ENCODE measurements at regions not wholly inside any gene's neighbourhood (a gene's known extent, or its start where the extent isn't known, plus 50 kb on each side); places are given as distances from the start of the nearest gene placed in this dataset.

DNA sequence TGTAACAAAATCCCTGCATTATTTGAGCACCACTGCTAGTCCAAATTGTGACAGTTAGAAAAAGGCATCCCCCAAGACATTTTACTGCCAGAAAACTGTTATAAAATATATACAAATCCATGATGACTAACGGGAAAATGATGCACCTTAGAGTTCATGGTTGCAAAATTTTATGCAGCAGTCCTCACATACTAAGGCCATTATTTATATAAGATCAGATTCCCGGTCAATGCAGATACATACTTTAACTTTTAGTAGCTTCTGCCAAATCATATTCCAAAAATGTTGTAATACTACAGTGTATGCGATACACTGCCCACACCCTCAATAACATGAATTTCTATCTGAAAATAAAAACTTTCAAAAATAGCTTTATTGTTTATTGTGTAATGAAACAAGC, 239.9 kb upstream of the ZNF32 start:
- DNase-seq: no peak

DNA sequence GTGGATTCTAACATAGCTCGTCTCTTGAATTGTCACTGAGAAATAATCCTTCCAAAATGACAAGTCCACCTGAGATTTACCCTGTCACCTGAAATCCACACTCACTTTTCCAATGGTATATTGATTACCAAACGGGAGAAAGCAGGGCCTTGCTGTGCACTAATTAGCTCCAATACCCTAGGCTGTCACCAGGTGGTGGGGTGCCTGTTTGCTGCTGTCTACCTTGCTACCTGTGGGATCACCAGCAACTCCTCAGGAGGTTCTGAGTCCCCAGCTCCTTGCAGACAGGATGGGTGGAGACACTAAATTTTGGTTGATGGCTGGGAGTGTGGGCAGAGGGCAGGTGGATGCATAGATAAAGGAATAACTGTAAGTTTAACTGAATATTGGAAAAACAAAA, 237.2 kb upstream of the ZNF32 start:
- no peak for DNase-seq

DNA sequence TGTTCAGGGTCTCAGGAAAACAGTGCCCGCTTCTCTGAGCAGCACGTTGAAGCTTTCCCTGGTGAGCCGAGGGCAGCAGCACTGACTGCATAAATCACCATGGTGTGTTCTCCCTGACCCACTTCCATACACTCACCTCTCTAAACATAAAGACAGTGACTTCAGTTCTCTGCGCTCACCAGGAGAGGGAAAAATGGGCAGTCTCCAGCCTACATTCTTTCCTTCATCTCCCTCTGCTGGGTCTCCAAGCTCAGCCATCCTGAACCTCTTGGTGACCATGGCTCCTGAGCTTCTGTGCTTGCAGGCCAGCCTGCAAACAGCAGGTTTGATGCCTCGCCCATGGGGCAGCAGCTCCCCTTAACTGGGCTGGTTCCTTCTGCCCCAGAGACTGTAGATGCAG, 236.6 kb upstream of the ZNF32 start:
- DNase-seq: no peak

DNA sequence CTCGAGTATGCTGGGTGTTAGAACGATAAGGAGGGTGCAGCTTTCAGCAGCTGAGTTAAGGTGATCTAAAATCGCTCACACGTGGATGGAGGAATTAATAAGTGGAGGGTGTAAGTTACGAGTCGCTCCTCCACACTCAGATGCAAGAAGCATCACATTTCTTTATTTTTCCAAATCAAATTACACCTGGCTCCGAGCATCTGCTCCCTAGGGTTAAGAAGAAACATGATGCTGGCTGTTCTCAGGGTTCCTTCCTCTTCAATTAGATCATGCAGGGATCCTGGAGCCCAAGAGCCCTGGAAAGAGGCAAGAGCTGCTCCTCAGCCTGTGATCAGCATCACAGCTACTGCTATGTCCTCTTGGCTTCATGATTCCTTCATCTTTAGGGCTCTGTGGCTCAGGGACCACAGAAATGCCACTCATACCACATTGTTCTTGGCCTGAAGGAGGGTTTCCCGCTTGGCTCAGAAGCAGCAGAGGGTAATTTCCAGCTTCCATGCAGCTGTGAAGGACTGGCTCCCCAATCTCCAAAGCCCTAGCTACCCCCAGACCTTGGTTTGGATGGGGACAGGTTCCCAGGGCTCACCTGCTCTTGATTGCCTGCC, 235.9 kb upstream of the ZNF32 start:
- DNase-seq: no peak

DNA sequence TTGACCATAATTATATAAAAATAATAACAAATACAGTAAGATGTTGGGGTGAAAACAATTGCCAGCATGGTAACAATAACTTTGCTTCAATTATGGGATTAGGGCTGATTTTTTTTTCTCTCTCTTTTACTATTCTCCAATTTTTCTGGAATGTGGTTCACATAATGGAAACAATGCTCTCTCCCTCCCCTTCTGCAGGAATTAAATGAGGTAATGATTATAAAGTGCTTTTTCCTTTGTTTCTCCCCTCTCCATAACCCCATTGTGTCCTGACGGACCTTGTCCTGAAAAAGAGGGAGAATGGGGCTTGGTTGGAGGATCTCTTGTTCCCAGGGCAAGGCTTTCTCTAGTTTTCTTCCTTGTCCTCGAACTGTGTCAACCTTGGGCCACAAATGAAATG, 234.0 kb upstream of the ZNF32 start:
- DNase-seq: no peak

DNA sequence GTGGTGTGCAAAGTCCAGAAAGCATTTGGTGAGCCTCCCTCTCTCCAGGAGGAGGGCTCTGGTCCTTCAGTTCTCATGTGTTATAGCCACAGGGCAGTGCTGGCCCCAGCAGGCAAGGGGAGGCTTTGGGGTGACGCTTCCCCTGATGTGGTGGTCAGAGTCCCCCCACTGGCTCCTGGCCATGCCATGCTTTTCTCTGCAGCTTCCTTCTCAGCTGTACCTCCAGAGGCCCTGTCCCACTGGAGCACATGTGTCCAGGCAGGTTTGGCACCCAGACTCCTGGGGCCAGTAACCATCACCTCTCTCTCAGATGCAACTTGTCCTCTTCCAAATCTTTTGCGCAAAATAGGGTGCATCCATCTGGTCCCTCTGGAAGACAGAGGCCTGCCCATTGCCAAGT, 233.0 kb upstream of the ZNF32 start:
- DNase-seq: no peak

DNA sequence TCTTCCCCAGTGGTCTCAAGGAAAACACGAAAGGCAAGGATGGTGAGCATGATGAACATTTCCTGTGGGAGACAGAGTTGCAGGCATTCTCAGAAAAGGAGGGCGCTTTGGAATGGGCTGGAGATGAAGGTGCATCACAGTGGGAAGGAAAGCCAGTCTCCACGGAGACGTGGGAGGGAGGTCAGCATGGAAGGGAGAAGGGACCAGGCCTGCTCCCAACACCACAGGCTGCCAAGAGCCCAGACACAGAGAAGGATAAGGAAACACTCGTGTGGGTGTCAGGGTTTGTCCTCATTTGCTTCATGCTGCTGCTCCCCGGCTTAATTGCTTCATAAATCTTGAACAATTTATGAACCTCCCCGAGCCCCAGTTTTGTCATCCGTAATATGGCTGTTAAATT, 231.5 kb upstream of the ZNF32 start:
- DNase-seq: no peak

DNA sequence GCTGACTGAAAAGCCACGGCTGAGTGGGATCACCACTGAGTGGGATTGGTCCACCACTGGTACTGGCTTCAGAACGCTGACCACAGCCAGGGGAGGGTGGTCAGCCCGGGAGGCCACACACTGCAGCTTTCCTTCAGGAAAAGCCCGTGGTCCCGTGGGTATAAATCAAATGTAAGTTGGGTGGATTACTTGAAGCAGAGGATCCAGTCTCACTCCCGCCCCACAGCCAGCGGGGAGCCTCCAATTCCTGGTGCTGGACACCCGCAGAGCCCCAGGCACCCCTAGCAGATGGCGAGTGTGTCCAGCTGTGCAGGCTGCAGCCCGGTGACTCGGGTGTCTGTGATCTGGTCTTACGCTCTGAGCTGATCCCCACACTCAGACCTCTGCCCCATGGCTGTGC, 231.1 kb upstream of the ZNF32 start:
- no peak for DNase-seq

DNA sequence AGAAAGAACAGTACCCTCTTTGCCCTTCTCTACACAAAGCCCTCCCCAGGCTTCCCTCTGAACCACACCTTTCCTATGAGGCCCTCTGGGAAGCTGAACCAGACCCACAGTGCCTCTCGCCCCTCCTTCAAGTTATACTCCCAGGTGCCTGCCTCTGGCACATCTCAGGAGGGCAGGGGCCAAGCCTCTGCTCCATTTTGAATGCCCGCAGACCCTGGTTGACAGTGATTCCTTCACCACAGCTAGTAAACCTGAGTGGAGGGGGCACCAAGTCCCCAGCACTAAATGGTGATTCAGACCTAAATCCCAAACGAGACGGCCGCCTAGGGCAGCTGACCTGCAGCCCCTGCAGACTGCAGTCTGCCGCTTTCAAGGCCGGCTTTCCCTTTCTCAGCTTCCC, 230.5 kb upstream of the ZNF32 start:
- DNase-seq: no peak

DNA sequence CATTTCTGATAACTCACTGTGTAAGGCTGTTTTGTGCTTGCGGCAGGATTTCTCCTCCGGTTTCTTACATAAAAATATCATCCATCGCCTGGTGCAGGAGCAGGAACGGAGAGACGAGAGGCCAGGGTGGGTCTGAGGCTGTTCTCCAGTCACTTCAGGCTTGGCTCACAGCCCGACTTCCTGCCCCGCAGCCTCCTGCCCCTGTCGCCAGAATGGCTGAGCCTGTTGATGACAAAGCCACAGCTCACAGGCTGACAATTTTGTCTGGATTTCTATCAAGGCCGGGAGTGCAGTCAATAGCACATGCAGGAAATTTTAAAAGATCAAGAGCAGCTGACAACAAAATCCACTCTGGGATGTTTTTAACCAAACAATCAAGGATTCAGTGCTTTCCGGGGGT, 229.7 kb upstream of the ZNF32 start:
- DNase-seq: no peak

DNA sequence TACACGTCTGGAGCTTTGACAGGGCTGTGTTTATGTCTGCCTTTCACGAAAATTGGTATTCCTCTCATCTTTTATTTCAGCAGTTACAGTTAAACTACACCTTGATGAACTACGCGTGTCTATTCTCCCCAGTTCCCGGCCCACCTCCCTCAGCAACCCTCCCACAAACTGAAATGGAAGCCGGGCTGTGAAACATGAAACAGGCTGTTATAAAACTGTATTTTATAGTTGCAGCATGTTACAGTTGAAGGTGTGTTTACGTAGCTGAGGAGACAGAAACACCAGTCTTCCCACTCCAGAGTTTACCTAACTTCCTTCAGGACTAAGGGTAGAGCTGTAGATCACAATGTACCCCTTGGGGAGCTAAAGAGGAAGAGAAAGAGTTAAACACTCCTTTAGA, 228.3 kb upstream of the ZNF32 start:
- no peak for DNase-seq

DNA sequence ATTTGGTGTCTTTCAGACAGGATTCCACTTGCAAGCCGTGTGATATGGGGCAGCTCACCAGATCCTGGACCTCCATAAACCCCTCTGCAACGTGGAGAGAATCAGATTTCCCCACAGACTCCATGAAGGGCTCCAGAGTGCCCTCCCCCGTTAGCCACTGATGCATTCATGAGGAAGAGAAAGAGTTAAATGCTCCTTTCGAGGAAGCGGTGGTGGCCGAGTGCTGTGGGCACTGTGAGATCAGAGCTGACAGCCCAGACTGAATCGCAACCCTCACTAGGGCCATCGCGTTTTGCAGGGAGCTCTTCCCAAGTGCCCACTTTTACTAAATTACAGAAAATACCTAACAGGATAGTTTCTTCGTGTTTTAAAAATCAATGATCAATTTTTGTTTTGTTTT, 226.3 kb upstream of the ZNF32 start:
- no peak for DNase-seq

DNA sequence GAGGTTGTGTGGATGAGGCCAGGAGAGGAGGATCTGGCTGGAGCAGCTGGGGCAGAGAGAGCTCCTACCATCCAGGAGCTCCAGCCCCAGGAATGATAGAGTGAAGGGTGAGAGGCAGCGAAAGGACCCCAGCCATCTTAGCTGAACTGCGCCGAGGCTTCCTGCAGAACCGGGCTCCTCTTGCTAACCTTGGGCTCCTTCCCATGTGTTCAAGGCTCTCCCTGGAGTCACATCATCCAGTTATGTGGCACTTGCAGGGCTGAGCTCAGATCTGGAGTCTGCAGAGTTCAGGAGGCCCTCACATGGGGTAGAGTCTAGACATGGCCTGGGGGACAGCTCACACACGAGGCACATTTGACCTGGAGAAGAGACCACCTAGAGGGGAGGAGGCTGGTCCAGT, 225.0 kb upstream of the ZNF32 start:
- DNase-seq: no peak

DNA sequence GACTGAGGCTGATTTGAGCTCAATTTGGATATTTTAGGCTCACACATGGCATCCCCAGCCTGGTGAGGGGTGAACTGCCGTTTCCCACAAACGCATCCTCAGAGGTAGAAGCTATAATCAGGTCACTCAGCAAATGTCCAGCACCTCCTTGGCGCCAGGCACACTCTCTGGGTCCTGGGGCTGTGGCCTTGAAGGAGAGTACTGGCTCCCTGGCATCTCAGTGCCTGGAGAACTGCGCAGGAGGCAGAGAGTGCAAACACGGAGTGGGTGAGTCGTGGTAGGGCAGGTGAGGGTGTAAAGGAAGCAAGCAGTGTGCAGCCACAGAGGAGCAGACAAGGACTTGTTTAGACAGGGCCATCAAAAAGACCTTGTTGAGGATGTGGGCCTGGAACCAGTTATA, 224.0 kb upstream of the ZNF32 start:
- no peak for DNase-seq

DNA sequence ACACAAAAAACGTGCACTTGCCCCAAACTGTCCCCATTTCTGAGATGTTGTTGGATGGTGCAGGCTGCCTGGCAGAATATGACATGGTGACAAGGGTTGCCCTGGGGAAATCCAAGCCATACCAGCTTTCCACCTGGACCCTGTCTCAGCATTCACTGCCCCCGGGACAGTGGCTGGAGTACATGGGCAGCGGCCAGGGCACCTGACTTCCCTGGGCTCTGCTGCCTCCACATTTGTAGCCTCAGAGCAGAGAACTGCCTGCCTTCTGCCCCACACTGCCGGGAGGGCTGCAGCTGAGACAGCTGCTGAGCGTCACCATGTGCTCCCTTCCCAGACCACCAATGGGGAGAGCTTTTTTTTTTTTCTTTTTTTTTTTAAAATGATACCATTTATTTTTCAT, 222.9 kb upstream of the ZNF32 start:
- DNase-seq: no peak

DNA sequence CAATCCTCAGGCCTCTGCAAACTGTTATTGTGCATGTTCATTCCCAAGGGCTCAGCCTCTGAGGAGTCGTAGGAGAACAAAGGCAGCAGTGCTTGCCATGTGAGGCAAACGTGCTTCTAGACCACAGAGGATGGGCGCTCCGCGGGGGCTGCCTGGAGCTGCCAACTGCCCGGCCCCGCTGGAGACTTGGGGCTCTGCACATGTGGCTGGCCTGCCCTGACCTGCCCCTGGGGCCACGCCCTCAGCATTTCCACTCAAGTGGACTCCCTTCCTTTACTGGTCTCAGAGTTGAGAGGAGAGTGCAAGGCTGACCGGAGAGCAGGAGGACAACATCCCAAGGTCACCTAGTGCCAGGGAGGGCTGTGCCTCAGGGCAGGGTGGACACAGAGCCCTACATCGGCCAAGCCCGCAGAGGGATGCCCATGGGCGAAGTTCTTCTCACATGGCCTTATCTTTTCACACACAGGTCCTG, 222.3 kb upstream of the ZNF32 start:
- DNase-seq: no peak

DNA sequence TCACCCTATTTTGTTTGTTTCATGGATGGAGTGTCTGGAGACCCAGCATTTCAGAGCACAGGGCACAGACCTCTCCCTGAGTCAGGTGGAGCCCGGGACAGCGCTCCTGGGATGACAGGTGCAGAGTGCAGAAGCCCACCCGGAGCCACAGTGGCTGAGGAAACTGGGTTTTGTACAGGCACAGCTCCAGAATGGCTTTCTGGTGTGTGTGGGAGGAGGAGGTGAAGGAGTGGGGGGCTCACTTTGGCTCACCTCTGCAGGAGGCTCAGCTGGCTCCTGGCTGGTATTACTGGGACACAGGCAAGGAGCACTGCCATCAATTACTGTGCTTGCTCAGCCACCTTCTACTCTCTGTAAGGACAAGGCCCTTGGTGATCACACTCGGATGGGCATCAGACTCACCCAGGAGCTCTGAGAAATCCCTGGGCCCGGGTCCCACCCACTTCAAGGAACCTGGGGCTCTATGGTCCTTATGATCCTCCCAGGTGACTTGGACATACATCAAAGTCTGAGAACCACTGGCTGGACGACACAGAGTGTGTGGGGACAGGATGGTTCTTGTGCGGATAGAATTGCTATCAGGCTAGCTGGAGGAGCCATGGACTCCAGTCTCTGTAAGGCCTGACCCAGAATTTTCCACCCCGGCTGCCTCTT, 221.1 kb upstream of the ZNF32 start:
- DNase-seq: no peak

DNA sequence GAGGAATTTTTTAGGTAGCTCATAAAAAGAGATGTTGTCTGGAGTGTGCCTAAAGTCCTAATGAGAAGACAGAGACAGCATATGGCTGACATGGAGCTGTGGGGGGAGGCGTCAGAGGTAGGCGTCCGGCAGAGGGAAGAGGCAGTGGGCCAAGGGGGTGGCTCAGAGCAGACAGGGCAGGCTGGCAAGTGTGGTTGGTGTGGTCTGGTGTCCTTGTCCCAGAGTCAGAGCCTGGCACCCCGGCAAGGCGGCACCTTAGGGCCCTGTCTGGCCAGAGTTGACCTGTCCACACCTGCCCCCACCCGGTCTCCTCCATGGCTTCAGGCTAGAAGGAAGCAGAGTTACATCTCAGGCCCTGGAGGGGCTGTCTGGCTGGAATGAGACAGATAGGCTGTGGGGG, 220.3 kb upstream of the ZNF32 start:
- no peak for DNase-seq

DNA sequence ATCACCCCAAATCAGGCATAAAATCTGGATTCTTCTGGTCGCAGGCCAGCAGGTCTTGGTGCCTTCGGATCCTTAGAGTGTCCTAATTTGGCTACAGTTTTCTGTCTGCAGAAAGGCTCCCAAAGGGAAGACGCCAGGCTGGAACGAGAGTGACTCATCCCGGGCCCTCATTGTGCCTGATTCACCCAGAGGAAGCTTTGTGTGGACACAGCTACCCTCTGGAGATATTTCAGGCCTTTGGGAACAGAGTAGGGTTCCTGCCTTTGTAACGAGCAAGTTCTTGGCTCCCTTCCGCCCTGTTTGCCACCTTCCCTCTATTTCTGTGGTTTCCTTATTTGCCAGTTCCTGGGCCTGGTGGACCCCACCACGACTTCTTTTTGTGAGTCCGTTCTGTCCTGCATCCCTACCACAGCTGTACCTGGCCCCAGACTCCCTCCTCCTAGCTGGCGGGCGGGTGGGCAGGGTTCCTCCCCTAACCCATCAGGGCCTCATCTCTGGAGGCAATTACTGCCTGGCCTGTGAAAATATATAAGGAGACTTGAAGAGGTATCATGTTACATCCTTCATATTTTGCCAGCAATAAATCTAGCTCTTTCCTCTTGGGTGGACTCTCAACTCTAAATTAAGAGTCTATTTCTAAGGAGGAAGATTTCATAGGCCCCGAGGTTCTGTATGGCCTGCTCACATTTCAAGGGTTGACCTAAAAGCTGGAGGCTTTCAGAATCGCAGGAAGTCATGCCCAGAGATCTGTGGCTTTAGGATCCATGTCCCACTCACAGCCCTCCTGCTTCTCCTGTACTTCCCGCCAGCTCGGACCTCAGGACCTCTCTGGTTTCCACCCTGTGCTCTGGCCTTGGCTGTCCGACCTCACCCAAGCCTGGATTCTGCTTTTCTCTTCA, 219.2 kb upstream of the ZNF32 start:
- DNase-seq: no peak

DNA sequence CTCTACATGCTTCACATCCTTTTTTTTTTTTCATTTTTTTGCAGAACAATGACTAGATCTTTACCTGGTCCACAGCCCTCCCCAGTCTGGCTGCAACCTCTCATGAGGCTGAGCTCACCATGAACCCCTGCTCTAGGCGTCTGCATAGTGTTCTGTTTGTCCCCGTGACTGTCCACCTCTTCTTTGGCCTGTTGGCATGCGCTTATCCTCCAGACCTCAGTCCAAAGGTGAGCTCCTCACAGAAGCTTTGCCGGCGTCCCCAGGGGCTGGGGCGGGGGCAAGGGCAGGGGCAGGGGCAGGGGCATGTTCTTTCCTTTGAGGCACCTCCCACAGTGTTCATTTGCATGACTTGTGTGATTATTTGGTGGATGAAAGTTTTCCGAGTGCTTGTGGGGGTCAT, 218.4 kb upstream of the ZNF32 start:
- DNase-seq: no peak

DNA sequence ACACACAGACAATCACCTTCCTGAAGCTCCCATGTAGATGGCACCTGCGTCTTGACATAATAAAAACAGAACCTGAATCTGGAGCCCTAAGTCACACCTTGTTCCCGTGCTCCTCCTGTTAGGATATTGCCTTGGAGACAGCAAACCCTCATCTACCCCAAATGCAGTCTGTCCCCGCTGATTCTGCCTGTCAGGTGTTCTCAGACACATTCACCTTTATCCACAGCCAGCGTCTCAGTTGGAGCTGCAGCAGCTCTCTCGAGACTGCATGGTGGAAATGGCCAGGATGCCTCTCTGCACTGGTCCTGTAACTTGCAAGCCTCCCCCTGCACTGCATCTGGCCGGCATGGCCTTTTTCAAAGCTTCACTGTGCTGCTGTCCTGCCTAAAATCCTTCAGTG, 218.0 kb upstream of the ZNF32 start:
- no peak for DNase-seq

DNA sequence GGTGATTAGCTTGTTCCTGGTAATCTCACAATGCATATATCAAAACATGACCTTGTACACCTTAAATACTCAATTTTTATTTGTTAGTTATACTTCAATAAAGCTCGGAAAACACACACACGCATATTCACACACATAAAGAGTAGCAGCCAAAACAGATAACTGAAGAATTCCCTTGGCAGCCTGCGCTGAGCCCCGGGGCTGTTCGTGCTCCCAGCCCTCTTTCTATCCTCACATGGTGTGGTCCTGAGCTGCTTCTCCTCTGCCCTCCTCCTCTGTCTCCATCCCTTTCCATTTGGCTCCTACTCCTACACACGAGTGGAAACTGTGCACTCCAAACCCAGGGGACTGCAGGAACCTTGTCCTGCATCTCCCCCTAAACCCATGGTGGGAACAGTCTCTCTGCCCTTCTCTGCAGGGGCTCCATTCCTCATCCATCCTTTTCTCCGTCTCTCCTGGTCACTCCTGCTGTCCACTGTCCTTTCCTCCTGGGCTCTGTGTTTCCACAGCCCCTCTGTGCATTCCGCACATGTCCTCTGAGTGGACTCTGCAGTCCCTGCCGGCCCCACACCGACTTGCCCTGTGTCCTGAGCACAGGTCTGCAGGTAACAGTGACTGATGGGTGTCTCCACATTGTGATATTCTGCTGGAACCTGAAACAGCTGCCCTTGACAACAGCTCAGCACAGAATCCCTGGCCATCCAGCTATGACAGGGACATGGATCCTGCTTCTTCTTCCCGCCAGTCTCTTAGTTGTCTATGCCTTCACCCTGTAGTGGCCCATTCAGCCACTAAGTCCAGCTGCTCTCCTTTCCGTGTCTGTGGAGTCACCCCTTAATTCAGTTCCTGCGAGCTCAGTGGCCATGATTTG, 216.8 kb upstream of the ZNF32 start:
- DNase-seq: no peak

DNA sequence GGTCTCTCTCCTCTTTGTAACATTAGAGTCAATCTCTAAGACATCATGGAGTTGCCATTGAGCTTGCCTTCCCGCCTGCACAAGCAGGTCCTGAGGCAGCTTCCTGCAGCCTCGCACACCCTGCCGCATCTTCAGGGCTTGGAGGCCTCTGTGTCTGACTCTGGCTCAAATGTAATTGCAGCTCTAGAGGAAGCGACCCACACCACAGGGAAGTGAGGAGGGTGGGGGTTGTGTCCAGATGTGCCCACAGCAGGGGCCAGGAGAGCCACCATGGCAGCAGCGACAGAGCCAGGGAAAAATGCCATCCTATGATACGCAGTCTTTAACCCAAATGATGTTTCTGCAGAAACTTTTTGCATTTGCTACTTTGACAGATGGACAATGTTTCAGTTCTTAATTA, 216.0 kb upstream of the ZNF32 start:
- DNase-seq: no peak
